Astrocyte (in vitro differentiated cells and primary cell): ENCODE measurements at regions not wholly inside any gene's neighbourhood (a gene's known extent, or its start where the extent isn't known, plus 50 kb on each side); places are given as distances from the start of the nearest gene placed in this dataset.
"Not testable (repeated sequence)": the region's sequence is repeated elsewhere in the genome, so short reads cannot be mapped to it uniquely, and the experiment has no call there.

ENCODE experiments used
- CTCF ChIP-seq: IDR thresholded peaks from 2 replicates; pipeline ENCODE4 v1.5.1; 2011; ENCODE audit warnings: low read depth, mild to moderate bottlenecking, inconsistent platforms, low read length, moderate library complexity; ENCODE audit not compliant: insufficient read depth
- EZH2 ChIP-seq: IDR thresholded peaks from 2 replicates; pipeline ENCODE4 v1.6.1; 2012; ENCODE audit warnings: mild to moderate bottlenecking, low read length, inconsistent platforms; ENCODE audit not compliant: insufficient read depth

GRCh38 chr2:7567116-7567515 lies 649.9 kb downstream of the RNF144A start:
- TF ChIP-seq CTCF, EZH2: not testable (repeated sequence)
